HS-27A (cell line): ENCODE measurements at regions not wholly inside any gene's neighbourhood (a gene's known extent, or its start where the extent isn't known, plus 50 kb on each side); places are given as distances from the start of the nearest gene placed in this dataset.
A peak's percentile ranks its signal among the peaks of the same experiment; 100 is the strongest.
"Not testable (repeated sequence)": the region's sequence is repeated elsewhere in the genome, so short reads cannot be mapped to it uniquely, and the experiment has no call there.

Experiments used
- DNase-seq: peaks from one replicate; pipeline ENCODE4 v3.0.0-alpha.2; 2012; ENCODE audit warnings: low read depth, missing footprints

DNA sequence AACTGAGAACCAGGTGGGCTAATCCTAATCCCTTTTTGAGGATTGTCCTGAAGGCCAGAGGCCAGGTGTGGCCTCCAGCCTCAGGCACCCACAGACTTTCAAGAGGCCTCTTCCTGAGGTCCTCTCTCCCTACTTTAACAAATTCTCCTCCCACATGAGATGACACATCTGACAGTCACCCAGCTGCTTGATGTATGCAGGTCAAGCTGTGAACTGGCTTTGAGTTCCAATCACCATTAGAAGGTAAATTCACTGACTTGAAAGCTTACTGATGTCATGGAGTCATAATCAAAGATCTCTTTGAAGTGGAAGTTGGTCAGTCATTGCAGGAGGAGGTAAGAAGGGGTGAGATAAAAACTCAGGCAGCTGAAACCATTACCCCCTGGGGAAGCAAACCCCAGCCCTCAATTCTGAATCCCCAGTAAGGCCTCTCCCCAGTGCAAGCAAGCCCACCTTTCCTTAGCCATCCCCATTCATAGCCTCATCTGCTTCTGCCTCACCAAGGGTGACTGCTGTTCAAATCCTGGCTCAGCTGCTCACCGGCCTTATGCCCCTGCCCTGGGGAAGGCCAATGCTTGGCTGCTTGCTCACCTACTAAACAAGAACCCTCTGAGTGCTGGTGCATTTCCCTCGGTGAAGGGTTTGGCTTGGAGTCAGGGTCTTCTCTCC is 196.3 kb downstream of the BCL2L11 start:
- not testable (repeated sequence) for DNase-seq

DNA sequence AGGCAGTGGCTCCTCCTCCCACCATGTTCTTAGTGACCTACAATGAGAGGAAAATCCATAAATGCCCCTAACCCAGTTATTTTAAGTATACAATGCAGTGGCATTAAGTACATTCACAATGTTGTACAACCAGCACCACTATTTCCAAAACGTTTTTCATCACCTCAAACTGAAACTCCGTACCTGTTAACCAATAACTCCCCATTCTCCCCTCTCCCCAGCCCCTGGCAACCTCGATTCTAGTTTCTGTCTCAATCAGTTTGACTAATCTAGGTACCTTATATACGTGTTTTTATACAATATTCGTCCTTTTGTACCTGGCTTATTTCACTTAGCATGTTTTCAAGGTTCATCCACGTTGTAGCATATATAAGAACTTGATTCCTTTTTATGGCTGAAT is 198.8 kb downstream of the BCL2L11 start:
- DNase-seq = not testable (repeated sequence)

DNA sequence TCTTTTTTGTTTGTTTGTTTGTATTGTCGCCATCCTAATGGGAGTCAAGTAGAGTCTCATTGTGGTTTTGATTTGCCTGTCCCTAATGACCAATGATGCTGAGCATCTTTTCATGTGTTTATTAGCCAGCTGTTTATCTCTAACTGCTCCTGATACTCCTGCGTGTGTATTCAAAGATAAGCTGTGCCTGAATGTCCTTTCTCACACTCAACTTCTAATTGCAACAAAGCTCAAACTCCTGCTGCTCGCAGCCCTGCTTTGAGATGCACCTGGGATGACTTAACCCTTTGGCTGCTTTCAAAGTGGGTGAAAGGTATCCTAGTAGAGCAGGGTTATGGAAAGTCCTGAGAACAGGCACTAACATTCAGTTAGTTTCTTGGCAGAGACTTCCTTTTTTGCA is 199.6 kb downstream of the BCL2L11 start:
- DNase-seq = not testable (repeated sequence)

DNA sequence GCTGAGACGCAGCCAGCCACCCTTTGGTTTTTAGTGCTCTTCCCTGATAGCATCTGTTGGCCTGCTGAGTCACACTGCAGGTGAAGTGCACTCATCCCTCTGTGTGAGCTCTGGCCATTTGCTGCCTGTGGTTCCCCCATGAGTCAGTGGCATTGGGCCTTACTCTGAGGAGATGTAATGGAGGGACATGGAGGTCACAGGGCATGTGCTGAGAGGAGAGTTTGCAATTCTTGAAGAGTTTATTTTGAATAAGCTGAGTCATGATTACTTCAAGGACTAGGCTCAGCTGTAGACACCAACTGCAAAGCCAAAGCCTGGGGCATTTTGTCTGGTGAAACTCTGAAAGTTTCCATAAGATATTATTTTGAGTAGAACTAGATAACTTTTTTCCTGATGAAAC is 200.3 kb downstream of the BCL2L11 start:
- DNase-seq = peak; percentile 31

DNA sequence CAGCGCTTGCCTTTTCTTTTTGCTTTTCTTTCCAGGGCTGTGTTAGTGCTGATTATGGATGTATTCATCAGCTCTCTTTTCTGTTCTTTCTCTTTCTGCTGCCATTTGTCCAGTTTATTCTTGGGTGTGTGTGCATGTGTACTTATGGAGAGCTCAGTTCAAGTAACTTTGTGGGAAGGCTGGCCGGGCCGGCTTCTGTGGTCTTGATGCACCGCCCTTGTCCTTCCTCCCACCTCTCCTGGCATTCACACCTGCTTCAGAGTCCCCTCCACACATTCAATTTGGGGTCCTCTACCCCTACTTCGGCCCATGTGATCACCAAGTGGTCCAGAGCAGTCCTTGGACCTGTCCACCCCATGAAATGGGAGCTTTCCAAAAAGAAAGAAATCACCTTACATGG is 202.7 kb downstream of the BCL2L11 start:
- DNase-seq = not testable (repeated sequence)

- not testable (repeated sequence) for DNase-seq
Observed at GRCh38 chr2:111327726-111328125, 207.0 kb downstream of the BCL2L11 start.

GRCh38 chr2:111329309-111329708 is 208.6 kb downstream of the BCL2L11 start:
- DNase-seq = not testable (repeated sequence)

DNA sequence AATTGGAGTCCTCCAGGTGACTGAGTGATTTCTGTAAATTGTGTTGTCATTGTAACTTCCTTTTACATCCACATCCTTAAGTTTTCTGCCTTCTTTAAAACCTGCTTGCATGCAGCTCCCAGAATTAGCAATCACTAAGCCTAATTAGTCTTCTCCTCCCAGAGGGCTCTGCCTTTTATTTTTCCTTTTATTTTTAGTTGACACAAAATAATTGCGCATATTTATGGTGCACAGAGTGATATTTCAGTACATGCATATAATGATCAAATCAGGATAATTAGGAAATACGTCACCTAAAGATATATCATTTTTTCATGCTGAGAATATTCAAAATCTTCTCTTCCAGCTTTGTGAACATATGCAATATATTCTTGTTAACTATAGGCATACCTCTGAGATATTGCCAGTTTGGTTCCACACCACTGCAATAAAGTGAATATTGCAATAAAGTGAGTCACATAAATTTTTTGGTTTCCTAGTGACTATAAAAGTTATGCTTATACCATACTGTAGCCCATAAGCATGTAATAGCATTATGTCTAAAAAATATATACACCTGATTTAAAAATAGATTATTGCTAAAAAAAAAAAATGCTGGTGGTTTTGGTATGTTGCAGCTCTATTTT is 210.5 kb downstream of the BCL2L11 start:
- DNase-seq = not testable (repeated sequence)

- not testable (repeated sequence) for DNase-seq
Observed at GRCh38 chr2:111335220-111335907, 214.7 kb downstream of the BCL2L11 start.

- DNase-seq = not testable (repeated sequence)
Observed at GRCh38 chr2:111338474-111338873, 217.8 kb downstream of the BCL2L11 start.

GRCh38 chr2:111339476-111339875 is 218.8 kb downstream of the BCL2L11 start:
- not testable (repeated sequence) for DNase-seq

GRCh38 chr2:111344590-111344989 is 223.9 kb downstream of the BCL2L11 start:
- not testable (repeated sequence) for DNase-seq

DNA sequence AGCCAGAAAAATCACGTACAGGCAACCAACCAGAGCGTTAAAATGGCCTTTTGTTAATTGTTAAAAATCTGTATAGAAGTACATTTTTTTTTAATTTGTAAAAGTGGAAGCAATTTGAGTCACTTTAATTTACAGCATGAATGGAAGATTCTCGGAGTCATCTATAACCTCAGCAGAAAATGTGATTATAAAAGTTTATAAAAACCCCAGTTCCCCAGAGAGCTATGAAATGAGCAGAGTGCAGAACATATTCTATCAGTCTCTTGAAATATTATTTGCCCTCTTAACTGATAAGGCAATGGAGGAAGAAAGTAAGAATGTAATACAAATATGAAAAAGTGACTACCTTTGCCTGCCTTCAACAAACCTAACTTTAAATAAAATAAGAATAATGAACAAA is 224.7 kb downstream of the BCL2L11 start:
- not testable (repeated sequence) for DNase-seq

DNA sequence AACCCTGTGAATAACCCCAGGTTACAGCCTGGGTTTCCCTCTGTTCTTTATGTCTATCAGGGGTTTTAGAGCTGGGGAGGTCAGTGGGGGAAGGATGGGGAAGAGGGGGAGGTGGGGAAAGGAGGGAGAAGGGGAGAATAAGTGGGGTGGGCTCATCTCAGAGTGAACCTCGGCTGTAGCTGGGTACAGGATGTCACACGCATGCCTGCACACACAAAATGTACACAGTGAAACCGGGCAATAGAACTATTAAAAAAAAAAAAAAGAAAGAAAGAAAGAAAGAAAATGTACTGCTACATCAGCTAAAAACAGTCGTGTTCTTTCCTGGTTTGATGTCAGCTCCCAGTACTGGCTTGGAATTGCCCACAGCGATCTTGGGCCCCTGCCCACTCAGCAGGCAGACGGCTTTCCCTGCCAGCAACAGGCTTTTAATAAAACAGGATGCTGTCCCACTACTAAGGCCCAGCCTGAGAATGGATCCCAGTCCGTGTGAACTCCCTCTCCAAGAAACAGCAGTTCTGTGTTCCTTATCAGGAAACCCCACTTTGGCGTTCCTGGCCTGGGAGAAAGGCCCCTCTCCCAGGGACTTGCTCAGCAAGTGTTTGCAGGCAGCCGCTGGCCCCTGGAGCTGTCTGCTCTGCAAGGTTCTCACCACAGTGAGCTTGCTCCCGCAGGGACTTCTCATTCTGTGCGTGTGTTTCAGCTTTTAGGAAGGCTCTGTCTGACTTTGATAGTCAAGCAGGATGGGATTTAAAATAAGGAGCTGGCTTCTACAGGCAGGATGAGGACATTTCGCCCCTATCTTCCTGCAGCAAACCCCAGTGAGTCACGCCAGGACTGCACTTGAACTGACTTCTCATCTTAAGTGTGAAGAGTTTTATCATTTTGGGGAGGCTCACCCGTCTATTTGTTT is 225.6 kb downstream of the BCL2L11 start:
- not testable (repeated sequence) for DNase-seq

DNA sequence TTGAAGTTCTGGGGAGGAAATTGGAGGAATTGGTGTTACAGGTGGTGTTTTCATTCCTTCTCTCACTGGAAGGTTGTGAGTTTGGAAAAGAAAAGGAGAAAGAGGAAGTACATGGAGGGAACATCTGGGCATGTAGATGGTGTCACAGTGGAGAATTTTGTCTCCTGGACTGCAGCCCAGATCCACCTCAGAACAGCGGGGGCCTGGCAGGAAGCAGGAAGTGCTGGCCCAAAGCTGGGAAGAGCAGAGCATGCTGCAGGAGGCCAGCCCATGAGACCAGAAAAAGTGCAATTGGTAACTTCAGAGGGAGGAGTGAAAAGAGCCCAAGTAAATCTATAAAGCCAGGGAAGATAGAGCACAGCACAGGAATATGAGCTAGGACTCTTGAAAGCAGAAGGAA is 227.0 kb downstream of the BCL2L11 start:
- not testable (repeated sequence) for DNase-seq

- not testable (repeated sequence) for DNase-seq
Observed at GRCh38 chr2:111348316-111348715, 227.6 kb downstream of the BCL2L11 start.

GRCh38 chr2:111355022-111355817 is 234.5 kb downstream of the BCL2L11 start:
- not testable (repeated sequence) for DNase-seq

GRCh38 chr2:111355823-111356511 is 235.3 kb downstream of the BCL2L11 start:
- DNase-seq = not testable (repeated sequence)

DNA sequence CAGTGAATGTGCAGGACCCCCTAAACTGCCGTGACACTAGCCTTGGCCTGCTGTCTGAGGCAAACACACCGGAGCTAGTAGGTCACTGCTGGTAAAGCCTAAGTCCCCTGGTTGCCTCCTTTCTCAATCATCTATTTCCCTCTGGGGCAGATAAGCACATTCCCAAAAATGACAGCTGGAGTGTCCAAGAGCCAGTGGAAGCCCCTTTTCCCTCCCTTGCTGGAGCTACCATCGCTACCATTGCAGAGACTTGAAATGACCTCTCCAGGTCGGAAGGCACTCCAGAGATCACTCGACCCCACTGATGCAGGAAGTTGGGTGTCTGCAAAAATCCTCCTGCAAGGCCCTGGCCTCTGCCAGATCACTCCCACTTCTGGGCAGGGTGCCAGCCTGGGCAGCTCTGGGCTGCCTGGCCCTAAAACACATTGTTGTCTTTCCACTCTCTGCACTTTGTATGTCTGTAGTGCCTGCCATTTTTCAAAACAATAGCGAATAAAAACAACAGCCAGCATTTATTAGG is 235.9 kb downstream of the BCL2L11 start:
- DNase-seq = not testable (repeated sequence)

- not testable (repeated sequence) for DNase-seq
Observed at GRCh38 chr2:111365986-111366640, 245.4 kb downstream of the BCL2L11 start.
